Activated gamma-delta T cell treated with Interleukin-2 at 50 U/mL for 16 hours (primary cell): ENCODE measurements at regions not wholly inside any gene's neighbourhood (a gene's known extent, or its start where the extent isn't known, plus 50 kb on each side); places are given as distances from the start of the nearest gene placed in this dataset.
"Not testable (repeated sequence)": the region's sequence is repeated elsewhere in the genome, so short reads cannot be mapped to it uniquely, and the experiment has no call there.

ENCODE experiments used
- DNase-seq: peaks from one replicate; pipeline ENCODE4 v3.0.0-alpha.2; 2020

DNA sequence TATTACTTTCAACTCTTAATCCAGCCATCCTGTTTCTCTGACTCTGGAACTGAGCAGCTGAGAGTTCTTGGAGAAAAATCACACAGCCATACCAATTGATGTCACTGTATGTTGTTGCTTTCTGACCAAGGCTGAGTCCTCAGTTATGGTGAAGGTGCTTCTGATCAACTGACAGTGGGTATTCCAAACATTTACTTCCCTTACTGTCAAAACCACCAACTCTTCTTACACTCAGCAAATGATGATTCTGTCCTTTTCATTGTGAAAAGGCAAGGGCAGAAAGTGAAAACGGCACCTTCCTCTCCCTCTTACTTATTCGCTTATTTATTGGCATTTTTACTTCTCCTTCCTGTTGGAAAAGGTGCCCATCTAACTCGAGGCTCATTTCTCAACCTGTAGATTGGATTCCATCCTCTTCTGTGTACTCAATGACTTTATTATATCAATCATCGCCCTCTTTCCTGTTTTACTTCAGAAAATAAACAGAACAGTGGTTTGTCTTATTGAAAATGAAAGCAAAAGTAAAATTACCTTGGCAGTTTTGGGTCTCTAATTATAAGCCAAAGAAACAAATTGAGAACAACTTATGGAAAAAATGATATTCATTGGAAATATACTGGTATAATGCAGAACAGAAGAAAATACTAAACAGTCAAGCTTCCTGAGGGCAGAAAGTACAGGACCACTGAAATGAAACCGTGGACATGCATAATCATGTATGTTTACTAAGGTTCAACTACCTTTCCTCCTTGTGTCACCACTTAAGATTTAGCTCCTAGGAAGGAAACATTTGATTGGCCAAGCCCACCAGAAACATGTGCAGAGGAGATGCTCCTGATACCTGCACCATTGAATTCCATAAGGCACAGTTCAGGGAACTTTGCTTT is 104.5 kb upstream of the CHD1 start:
- no peak for DNase-seq

DNA sequence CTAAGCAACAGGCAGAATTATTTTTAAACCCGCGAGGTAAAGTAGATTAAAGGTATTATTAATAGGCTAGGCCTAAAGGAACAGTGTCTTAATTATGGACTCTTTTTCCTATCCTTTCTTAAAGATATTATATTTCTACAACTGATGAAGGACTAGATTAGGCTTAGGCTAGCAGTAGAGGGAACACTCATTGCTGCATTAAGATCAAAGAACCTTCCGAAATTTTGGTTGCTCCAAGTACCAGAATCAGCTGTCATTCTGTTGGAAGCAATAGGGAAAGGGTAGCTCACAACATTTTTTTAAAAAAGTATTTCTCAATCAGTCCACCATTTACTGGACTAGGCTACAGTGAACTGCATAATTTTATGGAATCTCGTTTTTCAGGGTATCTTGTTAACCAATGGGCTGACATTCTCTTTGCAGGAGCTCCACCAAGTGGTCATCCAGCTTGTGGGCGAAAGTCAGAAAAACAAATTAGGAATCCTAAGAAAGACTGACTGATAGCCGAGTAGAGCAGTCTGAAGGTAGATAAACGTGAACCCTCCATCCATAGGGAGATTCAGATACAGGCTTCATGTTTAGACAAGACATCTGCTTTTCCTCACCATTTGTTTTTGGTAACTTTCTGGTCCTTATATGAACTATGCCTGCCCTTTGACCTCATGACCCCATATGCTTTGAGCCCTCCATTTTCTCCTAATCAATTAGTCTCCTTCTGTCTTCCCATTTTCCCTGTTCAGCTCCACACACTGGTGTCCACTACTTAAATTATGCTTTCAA is 103.6 kb upstream of the CHD1 start:
- no peak for DNase-seq

DNA sequence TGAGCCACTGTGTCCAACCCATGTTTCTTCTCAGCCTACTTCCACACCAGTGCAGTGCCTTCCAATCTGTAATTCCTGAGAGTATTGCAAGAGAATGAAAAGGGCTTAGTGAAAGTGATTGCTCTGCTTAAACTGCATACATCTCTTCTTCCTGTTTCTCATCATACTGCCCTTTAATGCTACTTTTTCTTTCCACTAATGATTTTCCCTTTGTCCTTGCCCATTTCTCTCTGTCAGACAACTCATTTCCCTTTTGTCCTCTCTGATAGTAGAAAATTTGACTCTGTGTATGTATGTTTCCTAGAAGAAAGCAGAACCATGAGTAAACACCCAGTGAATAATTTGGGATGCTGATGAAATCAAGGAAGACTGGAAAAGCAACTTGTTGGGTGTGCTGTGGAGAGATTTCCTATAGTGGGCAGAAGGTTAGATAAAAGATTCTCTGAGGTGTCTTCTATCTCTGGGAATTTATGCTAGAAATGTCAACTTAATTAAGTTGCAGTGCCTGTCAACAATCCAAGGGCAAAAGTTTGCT is 102.2 kb upstream of the CHD1 start:
- DNase-seq = no peak

DNA sequence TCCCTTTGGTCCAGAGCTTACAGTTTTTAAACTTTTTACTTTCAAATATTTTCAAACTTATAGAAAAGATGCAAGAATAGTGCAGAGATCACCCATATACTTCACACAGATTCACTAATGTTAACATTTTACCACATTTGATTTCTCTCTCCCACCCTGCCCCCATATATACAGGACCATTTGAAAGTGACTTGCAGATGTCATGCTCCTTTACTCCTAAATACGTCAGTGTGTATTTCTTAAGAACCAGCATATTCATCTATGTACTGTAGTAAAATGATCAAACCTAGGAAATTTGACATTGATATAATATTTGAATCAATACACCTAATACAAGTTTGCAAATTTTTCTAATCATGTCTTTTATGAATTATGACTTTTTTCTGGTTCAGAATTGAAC is 100.4 kb upstream of the CHD1 start:
- DNase-seq = no peak

DNA sequence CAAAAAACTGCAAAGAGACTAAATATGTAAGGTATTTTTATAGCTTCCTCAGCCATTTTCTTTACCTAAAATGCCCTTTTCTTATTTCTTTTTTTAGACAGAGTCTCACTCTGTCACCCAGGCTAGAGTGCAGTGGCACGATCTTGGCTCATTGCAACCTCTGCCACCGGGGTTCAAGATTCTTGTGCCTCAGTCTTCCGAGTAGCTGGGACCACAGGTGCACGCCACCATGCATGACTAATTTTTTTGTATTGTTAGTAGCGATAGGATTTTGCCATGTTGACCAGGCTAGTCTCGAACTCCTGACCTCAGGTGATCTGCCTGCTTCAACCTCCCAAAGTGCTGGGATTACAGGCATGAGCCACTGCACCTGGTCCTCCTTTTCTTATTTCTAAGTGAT is 99.4 kb upstream of the CHD1 start:
- not testable (repeated sequence) for DNase-seq

DNA sequence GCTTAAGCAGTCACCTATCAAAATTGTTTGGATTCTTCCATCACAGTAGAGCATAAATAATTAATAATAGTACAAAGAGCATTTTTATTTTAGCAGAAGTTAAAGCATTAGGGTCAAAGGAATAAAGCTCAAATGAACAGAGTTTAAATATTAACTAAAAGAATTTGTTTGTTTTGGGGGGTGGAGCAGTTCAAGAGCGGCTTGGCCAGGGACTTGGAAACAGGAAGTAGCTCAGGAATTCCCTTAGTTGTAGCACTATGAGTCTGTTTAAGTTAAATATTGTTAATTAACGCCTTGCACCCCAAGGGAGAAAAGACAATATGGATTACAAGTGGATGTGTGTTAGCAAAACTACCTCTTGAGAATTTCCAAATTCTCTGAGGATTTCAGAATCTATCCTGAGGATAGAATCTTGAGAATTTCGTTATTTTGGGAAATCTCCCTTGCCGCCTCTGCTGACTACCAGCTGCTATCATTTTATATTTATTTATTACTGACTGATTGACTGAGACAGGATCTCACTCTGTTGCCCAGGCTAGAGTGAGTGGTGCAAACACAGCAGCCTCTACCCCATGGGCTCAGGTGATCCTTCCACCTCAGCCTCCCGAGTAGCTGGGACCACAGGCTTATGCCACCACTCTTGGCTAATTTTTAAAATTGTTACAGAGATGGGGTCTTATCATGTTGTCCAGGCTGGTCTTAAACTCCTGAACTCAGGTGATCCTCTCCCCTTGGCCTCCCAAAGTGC is 96.7 kb upstream of the CHD1 start:
- no peak for DNase-seq

DNA sequence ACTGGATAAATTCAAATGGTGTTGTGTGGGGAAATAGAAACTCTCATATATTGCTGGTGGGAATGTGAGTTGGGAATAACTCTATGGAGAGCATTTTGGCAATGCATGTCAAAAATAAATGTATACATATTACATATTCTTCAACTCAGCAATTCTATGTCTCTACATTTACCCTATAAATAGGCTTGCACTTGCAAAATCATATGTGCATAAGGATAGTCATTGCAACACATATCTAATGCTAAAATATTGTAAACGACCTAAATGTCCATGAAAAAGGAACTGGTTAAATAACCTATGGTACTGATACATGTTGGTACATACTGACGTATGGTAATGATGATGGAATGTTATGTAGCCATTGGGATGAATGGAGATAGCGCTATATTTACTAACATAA is 94.5 kb upstream of the CHD1 start:
- DNase-seq = no peak

DNA sequence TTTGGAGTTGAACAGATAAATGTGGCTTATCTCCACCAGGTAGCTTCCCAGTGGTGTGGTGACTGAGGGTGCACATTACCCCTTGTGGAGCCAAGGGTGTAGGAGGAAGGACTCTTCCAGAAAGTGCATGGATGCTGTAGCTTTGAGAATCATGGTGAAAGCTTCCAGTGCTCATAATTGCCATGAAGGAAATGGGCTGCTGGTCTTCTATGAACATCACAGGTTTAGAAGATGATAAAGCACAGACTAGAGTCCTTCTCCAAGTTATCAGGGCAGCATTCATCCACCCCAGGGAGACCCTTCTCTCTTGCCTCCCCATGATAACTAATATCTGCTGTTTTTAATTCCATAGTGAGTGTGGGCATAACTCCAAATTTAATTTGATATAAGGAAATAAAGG is 93.4 kb upstream of the CHD1 start:
- no peak for DNase-seq

DNA sequence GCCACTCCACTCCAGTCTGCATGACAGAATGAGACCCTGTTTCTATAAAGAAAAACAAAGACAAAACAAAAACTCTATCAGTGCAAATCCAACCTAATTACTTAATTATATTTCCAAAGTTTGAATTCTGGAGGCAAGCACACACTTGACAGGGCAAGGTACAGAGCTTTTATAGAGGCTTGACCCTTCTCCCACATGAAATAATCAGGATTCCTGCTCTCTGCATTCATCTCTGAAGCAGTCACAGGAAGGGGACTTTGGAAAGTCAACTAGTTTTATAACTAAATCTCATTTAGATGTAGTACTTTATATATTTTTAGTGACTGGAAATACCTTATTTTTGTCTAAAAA is 91.9 kb upstream of the CHD1 start:
- DNase-seq = no peak

DNA sequence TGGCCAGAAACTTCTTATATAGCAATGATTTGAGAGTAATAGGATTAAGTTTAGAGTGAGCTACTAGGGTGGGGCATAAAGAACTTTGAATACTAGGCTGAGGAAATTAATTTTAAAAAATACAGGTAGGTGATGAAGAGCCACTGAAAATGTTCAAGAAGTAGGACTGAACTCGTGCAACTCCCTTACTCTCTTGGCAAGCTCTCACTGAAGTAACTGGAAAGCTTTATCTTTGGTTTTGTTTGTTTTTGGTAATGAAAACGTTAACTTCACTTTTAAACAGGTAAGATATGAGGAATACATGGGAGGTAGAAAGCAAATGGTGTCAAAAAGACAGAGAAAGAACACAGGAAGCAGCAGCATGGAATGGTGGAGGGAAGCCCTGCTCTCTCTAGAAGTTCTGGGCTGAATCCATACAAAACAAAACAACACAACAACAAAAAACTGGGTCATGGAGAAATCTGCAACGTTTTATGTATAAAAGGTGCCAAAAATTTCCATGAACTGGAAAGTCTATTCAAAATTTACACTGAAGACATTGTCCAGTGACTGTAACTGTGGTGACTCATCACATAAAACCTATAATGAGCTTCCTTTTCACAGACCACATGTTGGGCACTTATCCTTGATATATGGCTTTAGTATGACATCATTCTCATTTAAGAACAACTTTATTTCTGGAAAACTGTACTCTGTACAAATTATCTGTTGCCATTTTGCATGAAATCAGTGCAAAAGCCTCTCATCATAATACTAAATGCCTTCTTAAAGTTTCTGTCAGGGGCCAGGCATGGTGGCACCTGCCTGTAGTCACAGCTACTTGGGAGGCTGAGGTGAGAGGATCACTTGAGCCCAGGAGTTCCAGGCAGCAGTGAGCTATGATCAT is 91.2 kb upstream of the CHD1 start:
- no peak for DNase-seq

DNA sequence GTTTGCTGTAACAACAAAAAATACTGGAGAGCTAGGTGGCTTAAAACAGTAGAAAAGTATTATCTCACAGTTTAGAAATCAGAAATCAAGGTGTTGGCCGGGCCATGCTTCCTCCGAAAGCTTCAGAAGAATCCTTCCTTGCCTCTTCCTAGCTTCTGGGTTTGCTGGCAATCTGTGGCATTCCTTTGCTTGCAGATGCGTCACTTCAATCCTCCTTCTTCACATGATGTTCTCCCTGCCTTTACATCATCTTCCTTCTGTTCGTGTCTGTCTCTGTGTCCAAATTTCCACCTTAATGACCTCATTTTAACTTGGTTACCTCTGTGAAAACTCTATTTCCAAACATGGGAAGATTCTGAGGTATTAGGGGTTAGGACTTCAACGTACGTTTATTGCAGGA is 90.4 kb upstream of the CHD1 start:
- DNase-seq = no peak

DNA sequence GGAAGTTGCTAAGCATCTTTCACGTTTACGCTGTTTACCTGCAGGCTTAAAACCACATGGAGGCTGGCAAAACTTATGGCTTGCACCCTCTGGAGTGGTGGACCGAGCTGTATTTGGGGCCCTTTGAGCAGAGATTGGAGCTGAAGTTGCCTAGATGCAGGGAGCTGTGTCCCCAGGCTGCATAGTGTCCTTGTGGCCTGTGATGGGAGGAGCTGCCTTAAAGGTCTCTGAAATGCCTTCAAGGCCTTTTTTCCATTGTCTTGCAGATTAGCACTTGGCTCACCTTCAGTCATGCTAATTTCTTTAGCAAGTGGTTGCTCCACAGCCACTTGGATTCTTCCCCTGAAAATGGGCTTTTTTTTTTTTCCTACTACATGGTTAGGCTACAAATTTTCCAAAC is 81.5 kb upstream of the CHD1 start:
- no peak for DNase-seq

DNA sequence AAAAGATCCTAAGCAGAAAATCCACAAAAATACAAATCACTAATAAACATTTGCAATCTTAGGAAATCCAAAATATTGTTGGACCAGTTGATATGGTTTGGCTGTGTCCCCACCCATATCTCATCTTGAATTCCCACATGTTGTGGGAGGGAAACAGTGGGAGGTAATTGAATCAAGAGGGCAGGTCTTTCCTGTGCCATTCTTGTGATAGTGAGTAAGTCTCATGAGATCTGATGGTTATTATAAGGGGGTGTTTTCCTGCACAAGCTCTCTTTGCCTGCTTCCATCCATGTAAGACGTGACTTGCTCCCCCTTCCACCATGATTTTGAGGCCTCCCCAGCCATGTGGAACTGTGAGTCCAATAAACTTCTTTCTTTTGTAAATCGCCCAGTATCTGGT is 79.2 kb upstream of the CHD1 start:
- not testable (repeated sequence) for DNase-seq

DNA sequence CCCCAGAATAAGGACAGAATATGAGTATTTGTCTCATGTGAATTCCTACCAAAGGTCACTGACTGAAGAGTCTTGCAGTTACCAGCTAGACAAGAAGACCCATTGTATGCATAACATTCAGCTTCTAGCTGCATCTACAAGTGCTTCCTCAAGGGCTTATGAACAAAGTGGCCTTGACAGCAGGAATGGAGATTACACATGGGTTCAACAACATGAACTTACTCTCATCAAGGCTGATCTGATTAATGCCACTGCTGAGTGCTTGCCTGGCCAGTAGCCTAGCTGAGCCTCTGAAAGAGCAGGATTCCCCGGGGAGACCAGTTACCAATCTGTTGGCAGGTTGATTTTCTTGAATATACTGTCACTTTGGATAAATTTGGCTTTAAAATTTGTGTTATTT is 76.7 kb upstream of the CHD1 start:
- DNase-seq = no peak

DNA sequence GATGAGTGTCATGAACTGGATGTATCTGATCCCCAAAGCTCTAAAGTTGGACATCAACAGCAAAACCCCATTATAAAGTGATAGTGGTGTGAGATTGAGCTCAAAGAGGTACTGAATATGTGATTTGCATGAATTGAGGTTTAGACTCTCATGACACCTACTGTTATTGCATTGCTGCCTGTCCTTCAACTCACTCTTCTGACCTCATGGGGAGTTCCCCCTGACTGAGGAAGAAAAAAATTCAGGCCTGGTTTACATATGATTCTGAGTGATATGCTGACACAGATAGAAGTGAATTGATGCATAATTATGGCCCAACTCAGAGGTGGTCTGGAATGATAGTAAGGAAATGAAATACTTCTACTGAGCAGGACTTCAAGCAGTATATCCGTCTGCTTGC is 76.2 kb upstream of the CHD1 start:
- no peak for DNase-seq

DNA sequence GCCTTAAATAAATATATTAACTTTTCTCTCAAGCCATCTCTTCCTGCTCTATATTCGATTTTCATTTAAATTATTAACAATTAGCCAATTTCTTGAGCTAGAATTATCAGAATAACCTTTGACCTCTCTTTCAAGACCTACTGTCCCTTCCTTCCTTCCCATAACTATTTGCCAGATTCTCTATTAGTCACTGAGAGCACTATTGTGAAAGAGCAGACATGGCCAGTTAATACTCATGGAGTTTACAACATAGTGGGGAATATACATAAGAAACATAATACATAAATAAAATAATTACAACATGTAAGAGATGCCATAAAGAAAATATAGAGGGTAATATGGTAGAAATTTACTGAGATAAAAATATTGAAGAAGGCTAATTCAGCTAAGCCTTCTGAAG is 72.1 kb upstream of the CHD1 start:
- DNase-seq = no peak

DNA sequence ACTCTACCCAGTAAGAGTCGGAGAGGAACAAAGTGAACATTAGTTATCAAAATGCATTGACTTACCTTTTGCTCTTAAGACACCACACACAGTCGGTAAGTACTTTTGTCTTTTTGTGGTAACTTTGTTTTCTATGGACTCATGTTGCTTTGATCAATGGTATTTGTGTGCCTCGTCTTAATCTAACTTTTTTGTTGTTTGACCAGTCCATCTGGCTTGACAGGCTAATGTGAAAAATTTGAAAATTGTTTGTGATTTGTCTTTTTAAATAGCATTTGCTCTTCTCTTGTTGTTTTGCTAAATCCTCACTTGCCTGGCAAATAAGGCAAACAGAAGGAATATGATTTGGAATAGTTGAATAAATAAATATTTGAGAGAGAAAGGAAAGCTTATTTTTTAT is 71.4 kb upstream of the CHD1 start:
- no peak for DNase-seq

DNA sequence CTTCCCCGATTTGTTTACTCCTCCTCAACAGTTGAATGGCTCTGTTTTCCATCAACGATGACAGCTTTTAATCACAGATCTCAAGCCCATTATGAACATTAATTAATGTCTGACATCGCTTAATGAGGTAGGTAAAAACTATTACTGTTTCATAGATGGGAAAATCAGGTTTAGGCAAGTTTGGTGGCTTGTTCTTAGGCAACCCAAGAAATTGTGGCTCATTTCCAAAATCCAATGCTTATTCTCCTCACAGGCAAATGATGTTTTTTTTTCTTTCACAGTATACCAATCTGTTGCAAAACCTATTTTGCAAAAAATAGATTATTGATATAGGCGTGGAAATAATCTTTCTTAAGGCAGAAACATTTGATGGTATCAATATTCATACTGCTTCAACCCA is 70.8 kb upstream of the CHD1 start:
- no peak for DNase-seq

DNA sequence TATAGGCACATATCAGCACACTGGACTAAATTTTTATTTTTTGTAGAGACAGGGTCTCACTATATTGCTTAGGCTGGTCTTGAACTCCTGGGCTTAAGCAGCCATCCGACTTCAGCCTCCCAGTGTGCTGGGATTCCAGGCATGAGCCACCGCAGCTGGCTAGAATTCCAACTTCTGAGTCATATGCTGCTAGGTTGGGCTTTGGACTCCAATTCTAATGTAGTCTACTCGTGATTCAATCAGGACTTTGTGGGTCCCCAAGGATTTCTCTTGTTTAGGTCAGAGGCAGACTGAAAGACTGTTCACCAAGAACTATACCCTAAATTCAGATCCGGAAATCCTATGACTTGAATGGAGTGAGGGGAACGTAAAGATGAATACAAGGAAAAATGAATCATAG is 68.2 kb upstream of the CHD1 start:
- DNase-seq = no peak

DNA sequence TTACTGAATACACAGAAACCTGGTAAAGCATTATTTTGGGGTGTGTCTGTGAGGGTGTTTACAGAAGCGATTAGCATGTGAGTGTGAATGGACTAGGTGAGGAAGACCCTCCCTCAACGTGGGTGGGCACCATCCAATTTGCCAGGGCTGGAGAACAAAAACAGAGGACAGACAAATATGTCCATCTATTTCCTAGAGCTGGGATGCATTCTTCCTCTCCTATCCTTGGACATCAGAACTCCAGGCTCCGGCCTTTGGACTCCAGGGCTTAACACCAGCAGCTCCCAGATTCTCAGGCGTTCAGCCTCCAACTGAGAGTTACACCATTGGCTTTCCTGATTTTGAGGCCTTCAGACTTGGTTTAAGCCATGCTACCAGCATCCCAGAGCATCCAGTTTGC is 65.8 kb upstream of the CHD1 start:
- DNase-seq = no peak

DNA sequence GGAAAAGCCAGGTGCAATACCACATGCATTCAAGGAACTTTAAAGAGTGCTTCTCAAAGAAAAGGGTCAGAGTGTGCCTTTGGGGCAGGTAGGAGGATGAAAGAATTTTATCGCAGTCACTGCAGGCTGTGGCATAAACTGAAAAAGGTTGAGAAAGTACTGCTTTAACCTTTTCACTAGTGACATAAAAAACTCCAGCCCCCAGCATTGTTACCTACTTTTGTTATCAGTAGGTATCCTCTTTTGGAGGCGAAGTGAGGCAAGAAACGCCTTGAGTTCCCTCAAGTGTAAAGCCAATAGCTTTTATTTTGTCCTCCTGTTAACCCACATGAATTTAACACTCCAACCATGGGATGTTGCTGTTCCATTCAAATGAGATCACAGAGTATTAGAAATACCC is 64.7 kb upstream of the CHD1 start:
- no peak for DNase-seq

DNA sequence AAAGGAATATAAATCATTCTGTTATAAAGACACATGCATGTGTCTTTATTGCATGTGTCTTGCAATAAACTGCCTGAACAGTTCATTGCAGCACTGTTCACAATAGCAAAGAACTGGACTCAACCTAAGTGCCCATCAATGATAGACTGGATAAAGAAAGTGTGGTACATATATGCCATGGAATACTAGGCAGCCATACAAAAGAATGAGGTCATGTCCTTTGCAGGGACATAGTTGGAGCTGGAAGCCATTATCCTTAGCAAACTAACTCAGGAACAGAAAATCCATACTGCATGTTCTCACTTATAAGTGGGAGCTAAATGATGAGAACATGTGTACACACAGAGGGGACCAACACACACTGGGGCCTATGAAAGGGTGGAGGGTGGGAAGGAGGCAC is 63.7 kb upstream of the CHD1 start:
- no peak for DNase-seq

DNA sequence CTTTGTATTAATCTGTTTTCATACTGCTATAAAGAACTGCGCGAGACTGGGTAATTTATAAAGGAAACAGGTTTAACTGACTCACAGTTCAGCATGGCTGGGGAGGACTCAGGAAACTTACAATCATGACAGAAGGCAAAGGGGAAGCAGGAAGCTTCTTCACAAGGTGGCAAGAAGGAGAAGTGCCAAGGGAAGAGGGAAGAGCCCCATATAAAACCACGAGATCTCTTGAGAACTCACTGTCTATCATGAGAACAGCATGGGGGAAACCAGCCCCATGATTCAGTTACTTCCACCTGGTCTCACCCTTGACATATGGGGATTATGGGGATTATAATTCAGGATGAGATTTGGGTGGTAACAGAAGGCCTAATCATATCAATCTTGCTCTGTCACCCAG is 60.9 kb upstream of the CHD1 start:
- DNase-seq = no peak
